ENCODE measurements at regions not wholly inside any gene's neighbourhood (a gene's known extent, or its start where the extent isn't known, plus 50 kb on each side); places are given as distances from the start of the nearest gene placed in this dataset.

DNA sequence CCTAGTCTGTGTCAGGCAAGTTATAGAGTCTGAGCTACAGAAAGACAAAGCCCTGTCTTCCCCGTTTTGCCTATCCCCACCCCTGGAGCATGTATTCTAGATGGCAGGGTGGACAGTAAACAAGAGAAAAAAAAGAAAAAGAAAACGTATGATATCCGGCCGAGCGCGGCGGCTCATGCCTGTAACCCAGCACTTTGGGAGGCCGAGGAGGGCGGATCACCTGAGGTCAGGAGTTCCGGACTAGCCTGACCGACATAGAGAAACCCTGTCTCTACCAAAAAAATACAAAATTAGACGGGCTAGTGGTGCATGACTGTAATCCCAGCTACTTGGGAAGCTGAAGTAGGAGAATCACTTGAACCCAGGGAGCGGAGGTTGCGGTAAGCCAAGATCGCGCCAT is 523.0 kb upstream of the CDH9 start:
- TF ChIP-seq ZFX (IDR thresholded peaks at IDR 0.05; ENCODE audit: borderline replicate concordance) (no peak), CTCF (IDR thresholded peaks at IDR 0.05) (no peak)
- H3K27ac ChIP-seq, result no peak overlapping the region

DNA sequence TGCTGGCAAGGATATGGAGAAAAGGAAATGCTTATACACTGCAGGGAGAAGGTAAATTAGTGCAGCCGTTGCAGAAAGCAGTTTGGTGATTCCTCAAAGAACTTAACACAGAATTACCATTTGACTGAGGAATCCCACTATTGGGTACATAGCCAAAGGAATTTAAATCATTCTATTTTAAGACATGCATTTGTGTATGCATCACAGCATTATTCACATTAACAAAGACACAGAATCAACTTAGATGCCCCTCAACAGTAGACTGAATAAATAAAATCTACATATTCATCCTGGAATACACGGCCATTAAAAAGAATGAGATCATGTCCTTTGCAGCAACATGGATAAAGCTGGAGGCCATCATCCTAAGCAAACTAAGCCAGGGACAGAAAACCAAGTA is 510.1 kb upstream of the CDH9 start:
- TF ChIP-seq CTCF (IDR thresholded peaks at IDR 0.05) (no peak), ZFX (IDR thresholded peaks at IDR 0.05; ENCODE audit: borderline replicate concordance) (no peak)
- H3K27ac ChIP-seq, result no peak overlapping the region

- no peak overlapping the region for H3K27ac ChIP-seq
- no peak for TF ChIP-seq CTCF (IDR thresholded peaks at IDR 0.05)
- no peak for TF ChIP-seq ZFX (IDR thresholded peaks at IDR 0.05; ENCODE audit: borderline replicate concordance)
Measured at GRCh38 chr5:27535031-27535557, 496.7 kb upstream of the CDH9 start.

GRCh38 chr5:27532305-27532704 is 493.9 kb upstream of the CDH9 start:
- TF ChIP-seq ZFX (IDR thresholded peaks at IDR 0.05; ENCODE audit: borderline replicate concordance) (no peak), CTCF (IDR thresholded peaks at IDR 0.05) (no peak)
- no peak overlapping the region for H3K27ac ChIP-seq

DNA sequence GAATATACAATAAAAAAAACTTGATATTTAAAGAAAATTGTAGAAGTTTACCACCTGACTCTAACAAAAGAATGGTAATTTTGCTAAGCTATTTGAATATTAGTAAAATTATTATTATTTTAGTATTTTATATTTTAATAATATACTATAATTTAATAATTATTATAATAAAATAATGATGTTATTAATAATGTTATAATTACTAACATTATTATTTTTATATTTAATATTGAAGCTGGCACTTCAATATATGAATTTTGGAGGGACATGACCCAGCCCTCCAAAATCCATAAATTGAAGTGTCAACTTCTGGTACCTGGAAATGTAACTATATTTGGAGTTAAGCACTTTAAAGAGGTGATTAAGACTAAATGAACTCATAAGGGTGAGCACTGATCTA is 486.1 kb upstream of the CDH9 start:
- TF ChIP-seq ZFX (IDR thresholded peaks at IDR 0.05; ENCODE audit: borderline replicate concordance) (no peak), CTCF (IDR thresholded peaks at IDR 0.05) (no peak)
- H3K27ac ChIP-seq, result no peak overlapping the region

- TF ChIP-seq CTCF (IDR thresholded peaks at IDR 0.05) (no peak), ZFX (IDR thresholded peaks at IDR 0.05; ENCODE audit: borderline replicate concordance) (no peak)
- no peak overlapping the region for H3K27ac ChIP-seq
Measured at GRCh38 chr5:27523629-27524028, 485.2 kb upstream of the CDH9 start.

DNA sequence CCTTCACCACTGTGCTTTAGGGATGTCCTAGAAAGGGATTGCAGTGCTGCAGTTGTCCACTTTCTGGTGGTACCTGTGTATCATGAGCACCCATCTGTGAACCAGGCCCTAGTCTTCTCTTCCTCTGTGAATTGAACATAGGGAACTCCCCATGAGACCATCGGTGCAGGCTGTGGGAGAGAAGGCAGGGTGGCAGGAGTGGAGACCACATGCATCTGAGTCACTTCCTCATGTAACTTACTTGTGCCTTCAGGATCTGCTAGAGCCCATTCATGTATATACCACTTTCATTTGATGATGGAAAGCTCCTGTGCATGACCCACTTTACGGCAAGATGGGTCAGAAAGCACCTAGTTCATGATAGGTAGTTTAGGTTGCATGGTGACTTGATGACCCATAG is 478.1 kb upstream of the CDH9 start:
- no peak overlapping the region for H3K27ac ChIP-seq
- TF ChIP-seq ZFX (IDR thresholded peaks at IDR 0.05; ENCODE audit: borderline replicate concordance) (no peak), CTCF (IDR thresholded peaks at IDR 0.05) (no peak)
